HepG2 (cell line): ENCODE measurements at regions not wholly inside any gene's neighbourhood (a gene's known extent, or its start where the extent isn't known, plus 50 kb on each side); places are given as distances from the start of the nearest gene placed in this dataset.
A peak's percentile ranks its signal among the peaks of the same experiment; 100 is the strongest.

ENCODE experiments used
- ATAC-seq: fragments of 200-7000 bp; cut with Tn5 transposase; 3 replicates; pipeline ENCODE4 v1.9.1; 2020; ENCODE audit warnings: mild to moderate bottlenecking, moderate library complexity
- BruUV-seq: library from RNA; stranded (reverse); fragments of 400-500 nt; replicated peaks from 2 replicates; lab custom pipeline; 2021; lab: Mats Ljungman, UMichigan
- CTCF ChIA-PET: fragments of 300-600 bp; formaldehyde crosslinking; extraction: SDS; loops from one replicate; lab custom pipeline; 2021; ENCODE audit warnings: low total read pairs, inconsistent platforms, low intra/inter-chr PET ratio; lab: Yijun Ruan, JAX
- POLR2A ChIA-PET: fragments of 350-600 bp; sonication (Branson Sonifier 250); formaldehyde crosslinking; loops from one replicate; lab custom pipeline; 2020; ENCODE audit warnings: antibody characterized with exemption, inconsistent platforms; lab: Yijun Ruan, JAX
- DNase-seq: peaks from one replicate; pipeline ENCODE4 v3.0.0-alpha.2; 2015; ENCODE audit warnings: low spot score
- FAIRE-seq: peaks from 3 replicates; lab custom pipeline; 2011; peaks lifted over from hg19 to GRCh38; lab: Jason Lieb, UNC
- H2AFZ ChIP-seq: one replicate; pipeline ENCODE4 v1.6.1; 2011; ENCODE audit warnings: low read length, inconsistent platforms
- H3K27ac ChIP-seq: fragments of 300-600 bp; 3 replicates; pipeline ENCODE4 v1.8.0; 2011; ENCODE audit warnings: mixed run types, mild to moderate bottlenecking, mixed read lengths, low read length, inconsistent platforms; ENCODE audit not compliant: insufficient read depth; ENCODE audit errors: extremely low read length
- H3K27me3 ChIP-seq, 2 experiments: fragments of 200-600 bp in 1 of 2; 2 replicates in 1 of 2; 3 replicates in 1 of 2; pipeline versions ENCODE4 v1.6.0 to v1.8.0; 2011; ENCODE audit warnings: low read length in 2 of 2, mild to moderate bottlenecking in 2 of 2, moderate library complexity in 2 of 2, inconsistent platforms in 1 of 2; ENCODE audit not compliant: insufficient read depth in 2 of 2, control insufficient read depth in 1 of 2
- H3K36me3 ChIP-seq, 2 experiments: fragments of 200-600 bp in 1 of 2; replicated peaks in 1 of 2; 2 replicates in 1 of 2; 3 replicates in 1 of 2; pipeline versions ENCODE4 v1.5.1 to v1.8.0; 2011; ENCODE audit warnings: low read length in 2 of 2, inconsistent platforms in 1 of 2; ENCODE audit not compliant: insufficient read depth in 2 of 2, control insufficient read depth in 1 of 2
- H3K4me1 ChIP-seq: 2 replicates; pipeline ENCODE4 v1.5.1; 2012; ENCODE audit warnings: low read length, inconsistent platforms; ENCODE audit not compliant: insufficient read depth
- H3K4me2 ChIP-seq: 2 replicates; pipeline ENCODE4 v1.6.0; 2011; ENCODE audit warnings: low read depth, low read length, inconsistent platforms
- H3K4me3 ChIP-seq, 3 experiments: fragments of 200-600 bp in 1 of 3; sonication (generic), shearing (Covaris generic) in 1 of 3; replicated peaks in 1 of 3; 2 replicates each; pipeline ENCODE4 v1.5.1; 2011 to 2016; ENCODE audit warnings: low read length in 3 of 3, inconsistent platforms in 2 of 3, low read depth in 2 of 3, mild to moderate bottlenecking in 2 of 3, control low read depth in 1 of 3, mixed read lengths in 1 of 3; ENCODE audit not compliant: insufficient read depth in 1 of 3
- H3K79me2 ChIP-seq: one replicate; pipeline ENCODE4 v1.6.1; 2011; ENCODE audit warnings: low read length, inconsistent platforms; ENCODE audit not compliant: insufficient read depth
- H3K9ac ChIP-seq: 2 replicates; pipeline ENCODE4 v1.6.0; 2011; ENCODE audit warnings: mild to moderate bottlenecking, low read depth, low read length, inconsistent platforms; ENCODE audit not compliant: insufficient read depth
- H3K9me3 ChIP-seq: 2 replicates; pipeline ENCODE4 v1.5.1; 2012; ENCODE audit warnings: mild to moderate bottlenecking, low read length
- H4K20me1 ChIP-seq: 2 replicates; pipeline ENCODE4 v1.6.0; 2011; ENCODE audit warnings: inconsistent platforms, mild to moderate bottlenecking, low read length, moderate library complexity; ENCODE audit not compliant: insufficient read depth
- GLI4 ChIP-seq: sonication (generic); formaldehyde crosslinking; IDR thresholded peaks from 2 replicates; pipeline ENCODE4 v1.5.1; 2020; ENCODE audit warnings: missing genetic modification reagents, mild to moderate bottlenecking, moderate library complexity, borderline replicate concordance
- HES4 ChIP-seq: sonication (generic); formaldehyde crosslinking; IDR thresholded peaks from 2 replicates; pipeline ENCODE4 v1.9.0; 2021; ENCODE audit warnings: mild to moderate bottlenecking, missing genetic modification reagents, borderline replicate concordance
- HNRNPL ChIP-seq: fragments of 200-400 bp; formaldehyde crosslinking; IDR thresholded peaks from 2 replicates; pipeline ENCODE4 v1.6.1; 2017; ENCODE audit warnings: mild to moderate bottlenecking, low read depth, low read length
- KDM5B ChIP-seq: sonication (generic); formaldehyde crosslinking; IDR thresholded peaks from 2 replicates; pipeline ENCODE4 v1.4.0; 2020; ENCODE audit warnings: missing genetic modification reagents, mild to moderate bottlenecking, borderline replicate concordance
- ZNF563 ChIP-seq: sonication (generic); formaldehyde crosslinking; IDR thresholded peaks from 2 replicates; pipeline ENCODE4 v1.8.0; 2022; ENCODE audit warnings: mild to moderate bottlenecking, moderate library complexity, missing genetic modification reagents
- WGBS: methylation state at CpG from one replicate; pipeline ENCODE4 v1.1.6; 2017; ENCODE audit warnings: low lambda C conversion rate; 5-methylcytosine and 5-hydroxymethylcytosine counted together
- in situ Hi-C: cut with HindIII; loops from 2 replicates; pipeline ENCODE4 v1.10.0; 2017; ENCODE audit warnings: low pct_unique_long_range_greater_than_20kb; ENCODE audit not compliant: extremely low pct_ligation_motif_present
- intact Hi-C: fragments of 100-400 bp; cut with micrococcal nuclease; formaldehyde crosslinking; loops from one replicate; pipeline ENCODE4 v1.10.0; 2022; ENCODE audit not compliant: unreplicated experiment
- TF ChIP-seq, protein P1 (sequence below): sonication (generic); formaldehyde crosslinking; IDR thresholded peaks from 2 replicates; pipeline ENCODE4 v1.5.1; 2020; ENCODE audit warnings: mild to moderate bottlenecking, missing genetic modification reagents, moderate library complexity
- TF ChIP-seq, protein P2 (sequence below): IDR thresholded peaks from 2 replicates; pipeline ENCODE4 v1.6.1; 2016; ENCODE audit warnings: mild to moderate bottlenecking, missing biosample characterization, missing genetic modification reagents

DNA sequence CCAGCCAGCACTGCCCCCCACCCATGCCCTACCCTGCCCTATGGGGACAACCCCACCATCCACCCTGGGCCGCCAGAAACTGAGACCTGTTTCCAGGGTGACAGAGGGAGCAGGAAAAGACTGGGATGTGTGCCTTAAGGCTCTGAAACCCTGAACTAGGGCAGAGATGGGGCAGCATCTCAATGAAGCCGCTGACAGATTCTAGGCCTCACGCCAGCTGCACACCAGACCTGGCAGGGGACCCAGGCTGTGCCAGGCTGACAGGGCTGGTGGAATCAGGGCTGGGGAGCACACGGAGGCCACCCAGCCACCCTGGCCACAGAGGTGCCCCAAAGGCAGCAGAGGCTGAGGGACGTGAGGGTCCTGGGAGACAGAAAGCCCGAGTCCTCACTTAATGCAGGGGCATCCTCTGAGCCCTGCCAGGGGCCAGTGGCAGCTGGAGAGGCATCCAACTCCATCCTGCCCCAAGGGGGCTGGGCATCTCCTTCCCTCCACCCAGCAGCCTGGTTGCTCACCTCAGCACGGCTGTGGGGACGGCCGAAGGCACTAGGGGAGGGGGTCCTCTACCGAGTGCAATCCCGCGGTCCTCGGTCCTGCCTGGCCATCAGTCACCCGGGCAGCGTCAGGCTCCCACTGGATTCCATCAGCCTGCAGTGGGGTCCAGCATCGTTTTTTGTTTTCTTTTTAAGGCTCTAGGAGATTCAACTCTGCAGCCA, 169.2 kb downstream of the ZFP36L2 start:
- 0 out of 2 replicates have a peak, but pooled peaks have one; percentile 30 for TF ChIP-seq ZNF563
- peak; percentile 29; the same call in 1 of the 2 replicates for TF ChIP-seq HES4 (CRISPR knock-in tag)
- TF ChIP-seq, protein P1, sequence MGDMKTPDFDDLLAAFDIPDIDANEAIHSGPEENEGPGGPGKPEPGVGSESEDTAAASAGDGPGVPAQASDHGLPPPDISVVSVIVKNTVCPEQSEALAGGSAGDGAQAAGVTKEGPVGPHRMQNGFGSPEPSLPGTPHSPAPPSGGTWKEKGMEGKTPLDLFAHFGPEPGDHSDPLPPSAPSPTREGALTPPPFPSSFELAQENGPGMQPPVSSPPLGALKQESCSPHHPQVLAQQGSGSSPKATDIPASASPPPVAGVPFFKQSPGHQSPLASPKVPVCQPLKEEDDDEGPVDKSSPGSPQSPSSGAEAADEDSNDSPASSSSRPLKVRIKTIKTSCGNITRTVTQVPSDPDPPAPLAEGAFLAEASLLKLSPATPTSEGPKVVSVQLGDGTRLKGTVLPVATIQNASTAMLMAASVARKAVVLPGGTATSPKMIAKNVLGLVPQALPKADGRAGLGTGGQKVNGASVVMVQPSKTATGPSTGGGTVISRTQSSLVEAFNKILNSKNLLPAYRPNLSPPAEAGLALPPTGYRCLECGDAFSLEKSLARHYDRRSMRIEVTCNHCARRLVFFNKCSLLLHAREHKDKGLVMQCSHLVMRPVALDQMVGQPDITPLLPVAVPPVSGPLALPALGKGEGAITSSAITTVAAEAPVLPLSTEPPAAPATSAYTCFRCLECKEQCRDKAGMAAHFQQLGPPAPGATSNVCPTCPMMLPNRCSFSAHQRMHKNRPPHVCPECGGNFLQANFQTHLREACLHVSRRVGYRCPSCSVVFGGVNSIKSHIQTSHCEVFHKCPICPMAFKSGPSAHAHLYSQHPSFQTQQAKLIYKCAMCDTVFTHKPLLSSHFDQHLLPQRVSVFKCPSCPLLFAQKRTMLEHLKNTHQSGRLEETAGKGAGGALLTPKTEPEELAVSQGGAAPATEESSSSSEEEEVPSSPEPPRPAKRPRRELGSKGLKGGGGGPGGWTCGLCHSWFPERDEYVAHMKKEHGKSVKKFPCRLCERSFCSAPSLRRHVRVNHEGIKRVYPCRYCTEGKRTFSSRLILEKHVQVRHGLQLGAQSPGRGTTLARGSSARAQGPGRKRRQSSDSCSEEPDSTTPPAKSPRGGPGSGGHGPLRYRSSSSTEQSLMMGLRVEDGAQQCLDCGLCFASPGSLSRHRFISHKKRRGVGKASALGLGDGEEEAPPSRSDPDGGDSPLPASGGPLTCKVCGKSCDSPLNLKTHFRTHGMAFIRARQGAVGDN (CRISPR knock-in tag), result 0 out of 2 replicates have a peak, but pooled peaks have one; percentile 5
- TF ChIP-seq HNRNPL, result 0 out of 2 replicates have a peak, but pooled peaks have one; percentile 31
- TF ChIP-seq, protein P2, sequence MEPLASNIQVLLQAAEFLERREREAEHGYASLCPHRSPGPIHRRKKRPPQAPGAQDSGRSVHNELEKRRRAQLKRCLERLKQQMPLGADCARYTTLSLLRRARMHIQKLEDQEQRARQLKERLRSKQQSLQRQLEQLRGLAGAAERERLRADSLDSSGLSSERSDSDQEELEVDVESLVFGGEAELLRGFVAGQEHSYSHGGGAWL (CRISPR knock-in tag), result no peak
- no peak for TF ChIP-seq GLI4 (CRISPR knock-in tag)
- TF ChIP-seq KDM5B (CRISPR knock-in tag), result 0 out of 2 replicates have a peak, but pooled peaks have one; percentile 24
- ATAC-seq (peak; percentile 8; the same call in 2 of the 3 replicates), DNase-seq (no peak), FAIRE-seq (no peak)
- no peaks in the 10 kb centered on the region for H3K79me2 ChIP-seq
- ChIA-PET POLR2A (no interaction called here), CTCF (no interaction called here)
- H3K4me1 ChIP-seq, result peaks cover 82% of the 10 kb centered on the region
- peaks cover 5% of the 10 kb centered on the region for H3K9me3 ChIP-seq
- H4K20me1 ChIP-seq, result no peaks in the 10 kb centered on the region
- BruUV-seq, result no TSS peak
- in situ Hi-C loops (no loop called here), intact Hi-C loops (no loop called here)
- no peaks in the 10 kb centered on the region for H3K36me3 ChIP-seq
- no peak overlapping the region for H3K27ac ChIP-seq
- H3K27me3 ChIP-seq, result no peaks in the 10 kb centered on the region
- H3K4me3 ChIP-seq, result no peak overlapping the region
- WGBS, result 67% methylated on average over 12 of the region's 16 CpGs
- no peak overlapping the region for H2AFZ ChIP-seq
- H3K4me2 ChIP-seq, result no peak overlapping the region
- no peak overlapping the region for H3K9ac ChIP-seq
